CD4-positive, alpha-beta memory T cell (primary cell): ENCODE measurements at regions not wholly inside any gene's neighbourhood (a gene's known extent, or its start where the extent isn't known, plus 50 kb on each side); places are given as distances from the start of the nearest gene placed in this dataset.

Source experiments
- CTCF ChIA-PET: fragments of 350-600 bp; sonication (Branson Sonifier 250); formaldehyde crosslinking; loops from one replicate; lab custom pipeline; 2021; ENCODE audit warnings: inconsistent platforms; ENCODE audit not compliant: partially characterized antibody; lab: Charles Lee
- POLR2A ChIA-PET: fragments of 350-600 bp; sonication (Branson Sonifier 250); formaldehyde crosslinking; loops from one replicate; lab custom pipeline; 2021; ENCODE audit not compliant: partially characterized antibody; lab: Charles Lee
- DNase-seq, 5 donors: peaks; one replicate each; pipeline versions ENCODE4 v3.0.0 to v3.0.0-alpha.2; 2020 to 2022; ENCODE audit warnings: mixed read lengths in 1 of 5
- H3K27ac ChIP-seq: one replicate; pipeline ENCODE4 v1.7.0; 2013; ENCODE audit warnings: low read depth, low read length
- H3K27me3 ChIP-seq: 2 replicates; pipeline ENCODE4 v1.7.0; 2013; ENCODE audit warnings: mild to moderate bottlenecking, low read length, moderate library complexity; ENCODE audit not compliant: insufficient read depth
- H3K36me3 ChIP-seq: 2 replicates; pipeline ENCODE4 v1.7.0; 2013; ENCODE audit warnings: mild to moderate bottlenecking, low read length, moderate library complexity; ENCODE audit not compliant: insufficient read depth
- H3K4me1 ChIP-seq: 2 replicates; pipeline ENCODE4 v1.7.0; 2013; ENCODE audit warnings: mild to moderate bottlenecking, low read length, moderate library complexity; ENCODE audit not compliant: insufficient read depth
- H3K4me3 ChIP-seq, 2 donors: one replicate each; pipeline ENCODE4 v1.7.0; 2013; ENCODE audit warnings: low read length in 2 of 2, mild to moderate bottlenecking in 1 of 2
- H3K9me3 ChIP-seq, 2 donors: one replicate each; pipeline ENCODE4 v1.7.0; 2013; ENCODE audit warnings: low read length in 2 of 2, control low read depth in 1 of 2; ENCODE audit not compliant: control insufficient read depth in 1 of 2
- H3K27ac Mint-ChIP-seq, 7 donors: one replicate each; pipeline ENCODE4 v1.8.0; 2020 to 2021; ENCODE audit warnings: mixed read lengths in 7 of 7, mild to moderate bottlenecking in 6 of 7, inconsistent platforms in 3 of 7, moderate library complexity in 3 of 7
- H3K27me3 Mint-ChIP-seq, 2 donors: one replicate each; pipeline ENCODE4 v1.8.0; 2020 to 2021; ENCODE audit warnings: mixed read lengths in 2 of 2
- H3K36me3 Mint-ChIP-seq, 2 donors: one replicate each; pipeline ENCODE4 v1.8.0; 2020 to 2021; ENCODE audit warnings: mixed read lengths in 2 of 2, inconsistent platforms in 1 of 2, mild to moderate bottlenecking in 1 of 2
- H3K4me1 Mint-ChIP-seq, 4 donors: one replicate each; pipeline ENCODE4 v1.8.0; 2020 to 2021; ENCODE audit warnings: mixed read lengths in 4 of 4, mild to moderate bottlenecking in 1 of 4
- H3K4me3 Mint-ChIP-seq, 8 donors: one replicate each; pipeline ENCODE4 v1.8.0; 2020 to 2021; ENCODE audit warnings: mixed read lengths in 8 of 8, mild to moderate bottlenecking in 7 of 8, moderate library complexity in 6 of 8, inconsistent platforms in 3 of 8
- H3K9me3 Mint-ChIP-seq, 8 donors: one replicate each; pipeline ENCODE4 v1.8.0; 2020 to 2021; ENCODE audit warnings: mixed read lengths in 8 of 8, mild to moderate bottlenecking in 5 of 8, inconsistent platforms in 3 of 8, moderate library complexity in 1 of 8
- intact Hi-C: fragments of 100-400 bp; cut with micrococcal nuclease; formaldehyde crosslinking; loops from one replicate; pipeline ENCODE4 v1.15.1; 2023

- Mint-ChIP-seq H3K27me3 (peaks cover 1 to 6% of the 10 kb centered on the region in 2 donors), H3K36me3 (peaks cover 0 to 2% of the 10 kb centered on the region in 2 donors), H3K9me3 (peaks cover 4 to 28% (median 11%) of the 10 kb centered on the region in 8 donors), H3K27ac (no peak overlapping the region), H3K4me3 (no peak overlapping the region), H3K4me1 (no peaks in the 10 kb centered on the region)
- intact Hi-C loops = no loop called here
- H3K4me1 ChIP-seq = no peaks in the 10 kb centered on the region
- no peak overlapping the region for H3K27ac ChIP-seq
- DNase-seq = no peak
- POLR2A ChIA-PET = no interaction called here
- H3K4me3 ChIP-seq = no peak overlapping the region
- no peaks in the 10 kb centered on the region for H3K36me3 ChIP-seq
- CTCF ChIA-PET = no interaction called here
- H3K27me3 ChIP-seq = no peaks in the 10 kb centered on the region
- no peaks in the 10 kb centered on the region for H3K9me3 ChIP-seq
Measured at GRCh38 chr4:148814030-148814429, 371.8 kb upstream of the NR3C2 start.

GRCh38 chr4:148813289-148813688 lies 371.1 kb upstream of the NR3C2 start:
- Histone ChIP-seq H3K4me3 (no peak overlapping the region), H3K27me3 (no peaks in the 10 kb centered on the region), H3K4me1 (no peaks in the 10 kb centered on the region), H3K9me3 (no peaks in the 10 kb centered on the region), H3K27ac (no peak overlapping the region), H3K36me3 (no peaks in the 10 kb centered on the region)
- H3K9me3 Mint-ChIP-seq = peaks cover 4 to 28% (median 11%) of the 10 kb centered on the region in 8 donors
- no peak overlapping the region for H3K27ac Mint-ChIP-seq
- H3K27me3 Mint-ChIP-seq = peaks cover 1 to 6% of the 10 kb centered on the region in 2 donors
- H3K4me1 Mint-ChIP-seq = no peaks in the 10 kb centered on the region
- no peak overlapping the region for H3K4me3 Mint-ChIP-seq
- CTCF ChIA-PET = no interaction called here
- intact Hi-C loops = no loop called here
- no peak for DNase-seq
- peaks cover 0 to 2% of the 10 kb centered on the region in 2 donors for H3K36me3 Mint-ChIP-seq
- POLR2A ChIA-PET = no interaction called here

- no peak overlapping the region for H3K4me3 ChIP-seq
- ChIA-PET CTCF (no interaction called here), POLR2A (no interaction called here)
- intact Hi-C loops = no loop called here
- H3K27ac ChIP-seq = no peak overlapping the region
- H3K9me3 ChIP-seq = no peaks in the 10 kb centered on the region
- no peak for DNase-seq
- Mint-ChIP-seq H3K4me3 (no peak overlapping the region), H3K27me3 (peaks cover 1 to 4% of the 10 kb centered on the region in 2 donors), H3K4me1 (no peaks in the 10 kb centered on the region), H3K9me3 (peaks cover 4 to 23% (median 11%) of the 10 kb centered on the region in 8 donors), H3K27ac (no peak overlapping the region), H3K36me3 (peaks cover 0 to 2% of the 10 kb centered on the region in 2 donors)
- H3K4me1 ChIP-seq = no peaks in the 10 kb centered on the region
- no peaks in the 10 kb centered on the region for H3K36me3 ChIP-seq
- H3K27me3 ChIP-seq = no peaks in the 10 kb centered on the region
Measured at GRCh38 chr4:148812101-148812500, 369.9 kb upstream of the NR3C2 start.

- no peaks in the 10 kb centered on the region for H3K27me3 ChIP-seq
- POLR2A ChIA-PET = no interaction called here
- no peaks in the 10 kb centered on the region for H3K4me1 Mint-ChIP-seq
- no peak overlapping the region for H3K27ac ChIP-seq
- peaks cover 3 to 15% (median 6%) of the 10 kb centered on the region in 8 donors for H3K9me3 Mint-ChIP-seq
- CTCF ChIA-PET = no interaction called here
- peaks cover 1% of the 10 kb centered on the region in 2 donors for H3K27me3 Mint-ChIP-seq
- H3K36me3 ChIP-seq = no peaks in the 10 kb centered on the region
- DNase-seq = no peak
- no peak overlapping the region for H3K27ac Mint-ChIP-seq
- H3K36me3 Mint-ChIP-seq = no peaks in the 10 kb centered on the region
- intact Hi-C loops = no loop called here
- no peak overlapping the region for H3K4me3 Mint-ChIP-seq
- no peaks in the 10 kb centered on the region for H3K4me1 ChIP-seq
- no peaks in the 10 kb centered on the region for H3K9me3 ChIP-seq
- no peak overlapping the region for H3K4me3 ChIP-seq
Measured at GRCh38 chr4:148810461-148810860, 368.2 kb upstream of the NR3C2 start.

GRCh38 chr4:148808416-148808815 lies 366.2 kb upstream of the NR3C2 start:
- no peak overlapping the region for H3K27ac Mint-ChIP-seq
- peaks cover 0 to 8% (median 2%) of the 10 kb centered on the region in 8 donors for H3K9me3 Mint-ChIP-seq
- no peaks in the 10 kb centered on the region for H3K27me3 Mint-ChIP-seq
- Histone ChIP-seq H3K4me1 (no peaks in the 10 kb centered on the region), H3K4me3 (no peak overlapping the region), H3K27ac (no peak overlapping the region), H3K36me3 (no peaks in the 10 kb centered on the region), H3K27me3 (no peaks in the 10 kb centered on the region), H3K9me3 (no peaks in the 10 kb centered on the region)
- no peaks in the 10 kb centered on the region for H3K4me1 Mint-ChIP-seq
- no peak overlapping the region for H3K4me3 Mint-ChIP-seq
- ChIA-PET CTCF (no interaction called here), POLR2A (no interaction called here)
- H3K36me3 Mint-ChIP-seq = no peaks in the 10 kb centered on the region
- DNase-seq = no peak
- intact Hi-C loops = no loop called here

GRCh38 chr4:148800940-148801339 lies 358.7 kb upstream of the NR3C2 start:
- Histone ChIP-seq H3K27me3 (no peaks in the 10 kb centered on the region), H3K27ac (no peak overlapping the region), H3K36me3 (no peaks in the 10 kb centered on the region), H3K9me3 (no peaks in the 10 kb centered on the region), H3K4me3 (no peak overlapping the region), H3K4me1 (no peaks in the 10 kb centered on the region)
- no peak for DNase-seq
- H3K4me1 Mint-ChIP-seq = no peaks in the 10 kb centered on the region
- peaks cover 0 to 5% (median 0%) of the 10 kb centered on the region in 8 donors for H3K9me3 Mint-ChIP-seq
- intact Hi-C loops = no loop called here
- H3K27me3 Mint-ChIP-seq = no peaks in the 10 kb centered on the region
- H3K36me3 Mint-ChIP-seq = no peaks in the 10 kb centered on the region
- ChIA-PET CTCF (no interaction called here), POLR2A (no interaction called here)
- no peak overlapping the region for H3K27ac Mint-ChIP-seq
- no peak overlapping the region for H3K4me3 Mint-ChIP-seq

- Histone ChIP-seq H3K4me1 (no peaks in the 10 kb centered on the region), H3K4me3 (no peak overlapping the region), H3K27ac (no peak overlapping the region), H3K27me3 (no peaks in the 10 kb centered on the region), H3K36me3 (no peaks in the 10 kb centered on the region), H3K9me3 (no peaks in the 10 kb centered on the region)
- POLR2A ChIA-PET = no interaction called here
- no peak overlapping the region for H3K27ac Mint-ChIP-seq
- no peak for DNase-seq
- no peaks in the 10 kb centered on the region for H3K27me3 Mint-ChIP-seq
- intact Hi-C loops = no loop called here
- H3K9me3 Mint-ChIP-seq = peaks cover 0 to 5% (median 0%) of the 10 kb centered on the region in 8 donors
- CTCF ChIA-PET = no interaction called here
- no peaks in the 10 kb centered on the region for H3K4me1 Mint-ChIP-seq
- no peaks in the 10 kb centered on the region for H3K36me3 Mint-ChIP-seq
- no peak overlapping the region for H3K4me3 Mint-ChIP-seq
Measured at GRCh38 chr4:148800336-148800885, 358.2 kb upstream of the NR3C2 start.
